H1 (cell line): ENCODE measurements at regions not wholly inside any gene's neighbourhood (a gene's known extent, or its start where the extent isn't known, plus 50 kb on each side); places are given as distances from the start of the nearest gene placed in this dataset.

ENCODE experiments used
- CTCF ChIA-PET: fragments of 300-600 bp; sonication (Branson Sonifier 250); formaldehyde crosslinking; loops from one replicate; lab custom pipeline; 2021; ENCODE audit not compliant: partially characterized antibody; lab: Charles Lee
- POLR2A ChIA-PET: fragments of 300-600 bp; sonication (Branson Sonifier 250); formaldehyde crosslinking; loops from one replicate; lab custom pipeline; 2021; ENCODE audit warnings: inconsistent platforms; ENCODE audit not compliant: partially characterized antibody; lab: Charles Lee
- DNase-seq, 2 experiments: peaks; one replicate each; pipeline versions ENCODE4 v3.0.0 to v3.0.0-alpha.2; 2010 to 2022; ENCODE audit warnings: low spot score in 2 of 2, low read depth in 1 of 2, mixed read lengths in 1 of 2
- FAIRE-seq: peaks from 2 replicates; lab custom pipeline; 2011; peaks lifted over from hg19 to GRCh38; lab: Jason Lieb, UNC
- H2AFZ ChIP-seq: 2 replicates; pipeline ENCODE4 v1.8.1; 2012; ENCODE audit warnings: low read length, inconsistent platforms
- H2AK5ac ChIP-seq: 2 replicates; pipeline ENCODE4 v1.6.1; 2013; ENCODE audit warnings: low read depth, low read length
- H2BK120ac ChIP-seq: replicated peaks from 2 replicates; pipeline ENCODE3; 2013; ENCODE audit warnings: low read depth, low read length, inconsistent platforms
- H2BK12ac ChIP-seq: 2 replicates; pipeline ENCODE4 v1.6.1; 2013; ENCODE audit warnings: low read depth, low read length
- H2BK15ac ChIP-seq: 2 replicates; pipeline ENCODE4 v1.6.1; 2013; ENCODE audit warnings: low read length
- H2BK20ac ChIP-seq: 2 replicates; pipeline ENCODE4 v1.6.1; 2013; ENCODE audit warnings: low read length
- H2BK5ac ChIP-seq: 2 replicates; pipeline ENCODE4 v1.6.1; 2013; ENCODE audit warnings: low read depth, low read length
- H3K14ac ChIP-seq: 2 replicates; pipeline ENCODE4 v1.6.1; 2013; ENCODE audit warnings: inconsistent platforms; ENCODE audit not compliant: insufficient read length
- H3K18ac ChIP-seq: 2 replicates; pipeline ENCODE4 v1.6.1; 2013; ENCODE audit warnings: low read length; ENCODE audit errors: extremely low read depth
- H3K23ac ChIP-seq: 2 replicates; pipeline ENCODE4 v1.6.1; 2013; ENCODE audit warnings: inconsistent platforms; ENCODE audit not compliant: insufficient read length
- H3K23me2 ChIP-seq: 2 replicates; pipeline ENCODE4 v1.6.1; 2013; ENCODE audit warnings: low read depth, low read length
- H3K27ac ChIP-seq: 2 replicates; pipeline ENCODE4 v1.6.1; 2011; ENCODE audit warnings: low read depth, low read length, inconsistent platforms
- H3K27me3 ChIP-seq, 4 experiments: replicated peaks in 1 of 4; 1 replicate in 1 of 4; 2 replicates in 3 of 4; pipeline versions ENCODE4 v1.6.1 to v1.8.1; 2011 to 2013; ENCODE audit warnings: low read length in 3 of 4, mild to moderate bottlenecking in 3 of 4, inconsistent platforms in 2 of 4, mixed read lengths in 2 of 4, moderate library complexity in 1 of 4; ENCODE audit not compliant: control insufficient read depth in 3 of 4, insufficient read depth in 3 of 4; ENCODE audit errors: extremely low read depth in 1 of 4
- H3K36me3 ChIP-seq, 4 experiments: 2 replicates each; pipeline versions ENCODE4 v1.6.1 to v1.8.1; 2011 to 2013; ENCODE audit warnings: mild to moderate bottlenecking in 4 of 4, low read length in 3 of 4, moderate library complexity in 2 of 4, control low read depth in 1 of 4, inconsistent platforms in 1 of 4; ENCODE audit not compliant: insufficient read depth in 4 of 4, control insufficient read depth in 2 of 4
- H3K4ac ChIP-seq: replicated peaks from 2 replicates; pipeline ENCODE3; 2013; ENCODE audit warnings: low read length, low read depth, mixed read lengths, inconsistent platforms; ENCODE audit not compliant: insufficient read length
- H3K4me1 ChIP-seq, 4 experiments: replicated peaks in 1 of 4; 1 replicate in 1 of 4; 2 replicates in 3 of 4; pipeline versions ENCODE4 v1.6.1 to v1.8.1; 2011 to 2013; ENCODE audit warnings: low read length in 3 of 4, inconsistent platforms in 2 of 4, mixed read lengths in 1 of 4; ENCODE audit not compliant: insufficient read depth in 4 of 4, control insufficient read depth in 3 of 4
- H3K4me2 ChIP-seq, 2 experiments: 2 replicates each; pipeline versions ENCODE4 v1.6.1 to v1.8.1; 2011 to 2013; ENCODE audit warnings: low read depth in 2 of 2, low read length in 2 of 2, control low read depth in 1 of 2, inconsistent platforms in 1 of 2, mild to moderate bottlenecking in 1 of 2; ENCODE audit not compliant: insufficient read depth in 1 of 2
- H3K4me3 ChIP-seq, 4 experiments: fragments of 200-600, 300-600 bp in 1 of 4; sonication (generic), shearing (Covaris generic), sonication (Bioruptor Twin) in 1 of 4; 2 replicates each; pipeline versions ENCODE4 v1.5.1 to v1.8.1; 2011 to 2016; ENCODE audit warnings: low read length in 4 of 4, low read depth in 3 of 4, control low read depth in 2 of 4, inconsistent platforms in 2 of 4, mild to moderate bottlenecking in 2 of 4, mixed read lengths in 1 of 4, moderate library complexity in 1 of 4; ENCODE audit not compliant: insufficient read depth in 2 of 4; ENCODE audit errors: extremely low read depth in 1 of 4
- H3K56ac ChIP-seq: replicated peaks from 2 replicates; pipeline ENCODE3; 2013; ENCODE audit warnings: low read depth, mild to moderate bottlenecking, mixed read lengths, low read length, inconsistent platforms; ENCODE audit not compliant: insufficient read length
- H3K79me1 ChIP-seq: 2 replicates; pipeline ENCODE4 v1.6.1; 2013; ENCODE audit warnings: low read depth, low read length, control low read depth
- H3K79me2 ChIP-seq, 2 experiments: 2 replicates each; pipeline versions ENCODE4 v1.6.1 to v1.8.1; 2012 to 2013; ENCODE audit warnings: low read length in 2 of 2, mild to moderate bottlenecking in 2 of 2, inconsistent platforms in 1 of 2; ENCODE audit not compliant: insufficient read depth in 2 of 2, control insufficient read depth in 1 of 2
- H3K9ac ChIP-seq, 4 experiments: replicated peaks in 1 of 4; 1 replicate in 1 of 4; 2 replicates in 3 of 4; pipeline versions ENCODE4 v1.6.1 to v1.8.1; 2011 to 2013; ENCODE audit warnings: low read depth in 3 of 4, low read length in 3 of 4, control low read depth in 2 of 4, mild to moderate bottlenecking in 2 of 4, moderate library complexity in 2 of 4, inconsistent platforms in 1 of 4; ENCODE audit errors: extremely low read depth in 1 of 4
- H3K9me3 ChIP-seq, 2 experiments: 2 replicates each; pipeline versions ENCODE4 v1.6.1 to v1.8.1; 2012 to 2013; ENCODE audit warnings: mild to moderate bottlenecking in 2 of 2, moderate library complexity in 2 of 2, control low read depth in 1 of 2, inconsistent platforms in 1 of 2, low read depth in 1 of 2, low read length in 1 of 2, mixed read lengths in 1 of 2; ENCODE audit not compliant: insufficient read depth in 2 of 2
- H4K20me1 ChIP-seq, 2 experiments: replicated peaks in 1 of 2; 2 replicates each; pipeline versions ENCODE3 to v1.8.1; 2011 to 2013; ENCODE audit warnings: inconsistent platforms in 2 of 2, low read length in 2 of 2, mild to moderate bottlenecking in 1 of 2; ENCODE audit not compliant: insufficient read depth in 2 of 2, control insufficient read depth in 1 of 2
- H4K5ac ChIP-seq: 2 replicates; pipeline ENCODE4 v1.6.1; 2013; ENCODE audit warnings: low read length, low read depth, mixed read lengths, inconsistent platforms; ENCODE audit not compliant: insufficient read length
- H4K8ac ChIP-seq: 2 replicates; pipeline ENCODE4 v1.8.0; 2013; ENCODE audit warnings: mild to moderate bottlenecking, moderate library complexity, low read length, inconsistent platforms; ENCODE audit not compliant: insufficient read depth; ENCODE audit errors: extremely low read depth
- H4K91ac ChIP-seq: replicated peaks from 2 replicates; pipeline ENCODE3; 2013; ENCODE audit warnings: low read length, mixed read lengths, inconsistent platforms; ENCODE audit not compliant: insufficient read length
- ASH2L ChIP-seq: fragments of 200-600, 300-600 bp; sonication (generic); IDR thresholded peaks from one replicate; pipeline ENCODE4 v1.7.1; 2017; ENCODE audit warnings: low read length
- BACH1 ChIP-seq: IDR thresholded peaks from 2 replicates; pipeline ENCODE4 v1.6.1; 2012; ENCODE audit warnings: low read length, improper control_type of control experiment
- BCL11A ChIP-seq, 2 experiments: IDR thresholded peaks; one replicate each; pipeline ENCODE4 v1.6.1; 2011; ENCODE audit warnings: low read depth in 2 of 2, low read length in 2 of 2, mild to moderate bottlenecking in 2 of 2
- BRCA1 ChIP-seq: IDR thresholded peaks from 2 replicates; pipeline ENCODE4 v1.6.1; 2012; ENCODE audit warnings: low read depth, low read length, improper control_type of control experiment
- CEBPB ChIP-seq: IDR thresholded peaks from 2 replicates; pipeline ENCODE4 v1.6.1; 2012; ENCODE audit warnings: low read depth, low read length
- CHD1 ChIP-seq: IDR thresholded peaks from 2 replicates; pipeline ENCODE4 v1.6.1; 2012; ENCODE audit warnings: low read depth, low read length, improper control_type of control experiment
- CREB1 ChIP-seq: IDR thresholded peaks from 2 replicates; pipeline ENCODE4 v1.6.1; 2012; ENCODE audit warnings: inconsistent platforms
- HDAC6 ChIP-seq: IDR thresholded peaks from one replicate; pipeline ENCODE4 v1.7.1; 2012; ENCODE audit warnings: low read depth, mild to moderate bottlenecking, inconsistent platforms, low read length, moderate library complexity
- NANOG ChIP-seq: IDR thresholded peaks from 2 replicates; pipeline ENCODE4 v1.6.1; 2011; ENCODE audit warnings: low read length, low read depth, mild to moderate bottlenecking, inconsistent platforms; ENCODE audit not compliant: insufficient read depth, poor library complexity, severe bottlenecking
- POLR2A ChIP-seq, 2 experiments: IDR thresholded peaks; 1 replicate in 1 of 2; 2 replicates in 1 of 2; pipeline ENCODE4 v1.6.1; 2011; ENCODE audit warnings: low read depth in 2 of 2, low read length in 2 of 2, mild to moderate bottlenecking in 2 of 2; ENCODE audit errors: control extremely low read depth in 1 of 2
- RBBP5 ChIP-seq: IDR thresholded peaks from 2 replicates; pipeline ENCODE4 v1.7.1; 2012; ENCODE audit warnings: low read depth, mild to moderate bottlenecking, inconsistent platforms, low read length, moderate library complexity, borderline replicate concordance
- SAP30 ChIP-seq: fragments of 300-600 bp; sonication (generic); IDR thresholded peaks from 2 replicates; pipeline ENCODE4 v1.7.1; 2012; ENCODE audit warnings: low read length, moderate library complexity, mild to moderate bottlenecking, inconsistent platforms; ENCODE audit not compliant: insufficient read depth, insufficient replicate concordance
- SUZ12 ChIP-seq: fragments of 200-600 bp; sonication (generic); IDR thresholded peaks from 2 replicates; pipeline ENCODE4 v1.6.1; 2012; ENCODE audit warnings: mild to moderate bottlenecking, inconsistent platforms, low read length, moderate library complexity, mixed read lengths
- TAF7 ChIP-seq: optimal IDR thresholded peaks from 2 replicates; pipeline ENCODE3; 2011; ENCODE audit warnings: low read depth, mild to moderate bottlenecking, inconsistent platforms, low read length, moderate library complexity, borderline replicate concordance
- TEAD4 ChIP-seq: IDR thresholded peaks from 2 replicates; pipeline ENCODE4 v1.6.1; 2012; ENCODE audit warnings: low read depth, low read length, inconsistent platforms, mixed read lengths
- TF ChIP-seq, protein P1 (sequence below): IDR thresholded peaks from 2 replicates; pipeline ENCODE4 v1.6.1; 2012; ENCODE audit warnings: low read length, inconsistent platforms

DNA sequence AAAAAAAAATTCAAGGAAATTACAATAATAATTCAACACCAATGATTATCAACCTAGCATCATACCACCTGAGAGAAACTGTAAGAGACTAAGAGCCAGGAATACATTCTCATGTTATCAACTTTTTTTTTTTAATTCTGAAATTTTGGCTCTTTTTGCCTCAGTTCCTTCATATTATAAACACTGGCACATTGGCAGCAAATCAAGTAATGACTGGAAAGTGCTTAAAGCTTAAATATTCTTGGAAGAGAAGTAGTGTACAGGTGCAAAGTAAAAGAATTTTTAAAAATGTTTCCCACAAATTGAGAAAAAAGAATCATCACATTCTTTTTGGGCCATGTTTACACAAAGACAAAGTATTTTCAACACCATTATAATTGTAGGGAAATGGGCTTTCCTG is 296.9 kb upstream of the SOX5 start:
- H2AFZ ChIP-seq, result no peak overlapping the region
- H3K79me2 ChIP-seq, result no peaks in the 10 kb centered on the region
- no peak overlapping the region for H2BK15ac ChIP-seq
- H3K9me3 ChIP-seq, result no peaks in the 10 kb centered on the region
- no peak overlapping the region for H4K8ac ChIP-seq
- no peak overlapping the region for H3K14ac ChIP-seq
- H3K4me1 ChIP-seq, result peaks cover 0 to 6% (median 3%) of the 10 kb centered on the region in 4 experiments; a peak in 2 of 7 replicates
- H2BK120ac ChIP-seq, result no peak overlapping the region
- H3K79me1 ChIP-seq, result no peaks in the 10 kb centered on the region
- H2BK20ac ChIP-seq, result no peak overlapping the region
- H4K5ac ChIP-seq, result no peak overlapping the region
- no peaks in the 10 kb centered on the region for H3K23me2 ChIP-seq
- H4K20me1 ChIP-seq, result no peaks in the 10 kb centered on the region
- H3K27me3 ChIP-seq, result no peaks in the 10 kb centered on the region
- H3K4me3 ChIP-seq, result no peak overlapping the region
- CTCF ChIA-PET, result interaction anchor here (1.0 kb wide), 1 partner anchor 137 kb away, joined by 3 read pairs; no protein-coding TSS in a partner anchor
- no peak overlapping the region for H3K56ac ChIP-seq
- no peak overlapping the region for H3K4me2 ChIP-seq
- H2BK12ac ChIP-seq, result no peak overlapping the region
- FAIRE-seq (no peak), DNase-seq (no peak)
- H3K36me3 ChIP-seq, result no peaks in the 10 kb centered on the region
- H2BK5ac ChIP-seq, result no peak overlapping the region
- H3K27ac ChIP-seq, result no peak overlapping the region
- POLR2A ChIA-PET, result no interaction called here
- no peak overlapping the region for H3K9ac ChIP-seq
- no peak overlapping the region for H4K91ac ChIP-seq
- no peak overlapping the region for H3K4ac ChIP-seq
- H2AK5ac ChIP-seq, result no peak overlapping the region
- no peak overlapping the region for H3K18ac ChIP-seq
- no peak overlapping the region for H3K23ac ChIP-seq
- TF ChIP-seq BRCA1 (no peak), NANOG (no peak), TEAD4 (no peak), BCL11A (IDR thresholded peaks at IDR 0.05; ENCODE audit: low read depth in 2 of 2, low read length in 2 of 2) (no peak), BACH1 (no peak), TAF7 (no peak), SAP30 (no peak), ASH2L (no peak), CHD1 (no peak), SUZ12 (no peak), POLR2A (IDR thresholded peaks at IDR 0.05; ENCODE audit: control extremely low read depth in 1 of 2, low read depth in 2 of 2, low read length in 2 of 2) (no peak), HDAC6 (no peak), RBBP5 (no peak), CEBPB (no peak), CREB1 (no peak)
- TF ChIP-seq, protein P1, sequence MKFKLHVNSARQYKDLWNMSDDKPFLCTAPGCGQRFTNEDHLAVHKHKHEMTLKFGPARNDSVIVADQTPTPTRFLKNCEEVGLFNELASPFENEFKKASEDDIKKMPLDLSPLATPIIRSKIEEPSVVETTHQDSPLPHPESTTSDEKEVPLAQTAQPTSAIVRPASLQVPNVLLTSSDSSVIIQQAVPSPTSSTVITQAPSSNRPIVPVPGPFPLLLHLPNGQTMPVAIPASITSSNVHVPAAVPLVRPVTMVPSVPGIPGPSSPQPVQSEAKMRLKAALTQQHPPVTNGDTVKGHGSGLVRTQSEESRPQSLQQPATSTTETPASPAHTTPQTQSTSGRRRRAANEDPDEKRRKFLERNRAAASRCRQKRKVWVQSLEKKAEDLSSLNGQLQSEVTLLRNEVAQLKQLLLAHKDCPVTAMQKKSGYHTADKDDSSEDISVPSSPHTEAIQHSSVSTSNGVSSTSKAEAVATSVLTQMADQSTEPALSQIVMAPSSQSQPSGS, result no peak
